Panc1 (cell line): ENCODE measurements at regions not wholly inside any gene's neighbourhood (a gene's known extent, or its start where the extent isn't known, plus 50 kb on each side); places are given as distances from the start of the nearest gene placed in this dataset.

Experiments used
- POLR2AphosphoS5 ChIP-seq: IDR thresholded peaks from 2 replicates; pipeline ENCODE4 v1.6.1; 2012; ENCODE audit warnings: mild to moderate bottlenecking, low read depth, low read length, moderate library complexity
- TCF7L2 ChIP-seq: IDR thresholded peaks from 2 replicates; pipeline ENCODE4 v1.6.1; 2011; ENCODE audit warnings: mild to moderate bottlenecking, low read depth, low read length, inconsistent platforms
- TF ChIP-seq, protein P1 (sequence below), 2 experiments: IDR thresholded peaks; 2 replicates each; pipeline ENCODE4 v1.6.1; 2011 to 2012; ENCODE audit warnings: low read depth in 2 of 2, control low read depth in 1 of 2, low read length in 1 of 2, mild to moderate bottlenecking in 1 of 2, moderate library complexity in 1 of 2; ENCODE audit not compliant: insufficient read depth in 1 of 2
- TF ChIP-seq, protein P2 (sequence below): fragments of 450-650 bp; IDR thresholded peaks from 2 replicates; pipeline ENCODE4 v1.5.1; 2017; ENCODE audit warnings: mild to moderate bottlenecking

DNA sequence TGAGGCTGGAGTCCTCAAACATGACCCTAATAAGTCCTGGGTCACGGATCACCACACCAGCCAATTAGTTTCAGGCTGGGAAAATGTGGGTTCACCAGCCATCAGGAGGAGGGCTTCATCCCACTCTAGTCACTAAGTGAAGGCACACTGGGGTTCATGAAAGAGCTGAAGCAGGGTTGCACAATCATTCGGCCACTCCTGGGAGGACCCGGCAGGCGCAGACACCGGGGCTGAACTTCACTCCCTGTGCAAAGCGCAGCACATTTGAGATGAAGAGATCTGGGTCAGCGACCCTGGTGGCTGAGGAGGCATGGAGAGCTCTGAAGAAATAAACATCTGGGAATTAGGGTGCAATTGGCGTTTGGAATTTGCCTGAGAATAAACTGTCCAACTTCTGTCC lies 684.4 kb upstream of the SALL3 start:
- TF ChIP-seq, protein P1, sequence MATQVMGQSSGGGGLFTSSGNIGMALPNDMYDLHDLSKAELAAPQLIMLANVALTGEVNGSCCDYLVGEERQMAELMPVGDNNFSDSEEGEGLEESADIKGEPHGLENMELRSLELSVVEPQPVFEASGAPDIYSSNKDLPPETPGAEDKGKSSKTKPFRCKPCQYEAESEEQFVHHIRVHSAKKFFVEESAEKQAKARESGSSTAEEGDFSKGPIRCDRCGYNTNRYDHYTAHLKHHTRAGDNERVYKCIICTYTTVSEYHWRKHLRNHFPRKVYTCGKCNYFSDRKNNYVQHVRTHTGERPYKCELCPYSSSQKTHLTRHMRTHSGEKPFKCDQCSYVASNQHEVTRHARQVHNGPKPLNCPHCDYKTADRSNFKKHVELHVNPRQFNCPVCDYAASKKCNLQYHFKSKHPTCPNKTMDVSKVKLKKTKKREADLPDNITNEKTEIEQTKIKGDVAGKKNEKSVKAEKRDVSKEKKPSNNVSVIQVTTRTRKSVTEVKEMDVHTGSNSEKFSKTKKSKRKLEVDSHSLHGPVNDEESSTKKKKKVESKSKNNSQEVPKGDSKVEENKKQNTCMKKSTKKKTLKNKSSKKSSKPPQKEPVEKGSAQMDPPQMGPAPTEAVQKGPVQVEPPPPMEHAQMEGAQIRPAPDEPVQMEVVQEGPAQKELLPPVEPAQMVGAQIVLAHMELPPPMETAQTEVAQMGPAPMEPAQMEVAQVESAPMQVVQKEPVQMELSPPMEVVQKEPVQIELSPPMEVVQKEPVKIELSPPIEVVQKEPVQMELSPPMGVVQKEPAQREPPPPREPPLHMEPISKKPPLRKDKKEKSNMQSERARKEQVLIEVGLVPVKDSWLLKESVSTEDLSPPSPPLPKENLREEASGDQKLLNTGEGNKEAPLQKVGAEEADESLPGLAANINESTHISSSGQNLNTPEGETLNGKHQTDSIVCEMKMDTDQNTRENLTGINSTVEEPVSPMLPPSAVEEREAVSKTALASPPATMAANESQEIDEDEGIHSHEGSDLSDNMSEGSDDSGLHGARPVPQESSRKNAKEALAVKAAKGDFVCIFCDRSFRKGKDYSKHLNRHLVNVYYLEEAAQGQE (IDR thresholded peaks at IDR 0.05; ENCODE audit: insufficient read depth in 1 of 2, low read depth in 2 of 2, low read length in 1 of 2) = no peak
- TF ChIP-seq, protein P2, sequence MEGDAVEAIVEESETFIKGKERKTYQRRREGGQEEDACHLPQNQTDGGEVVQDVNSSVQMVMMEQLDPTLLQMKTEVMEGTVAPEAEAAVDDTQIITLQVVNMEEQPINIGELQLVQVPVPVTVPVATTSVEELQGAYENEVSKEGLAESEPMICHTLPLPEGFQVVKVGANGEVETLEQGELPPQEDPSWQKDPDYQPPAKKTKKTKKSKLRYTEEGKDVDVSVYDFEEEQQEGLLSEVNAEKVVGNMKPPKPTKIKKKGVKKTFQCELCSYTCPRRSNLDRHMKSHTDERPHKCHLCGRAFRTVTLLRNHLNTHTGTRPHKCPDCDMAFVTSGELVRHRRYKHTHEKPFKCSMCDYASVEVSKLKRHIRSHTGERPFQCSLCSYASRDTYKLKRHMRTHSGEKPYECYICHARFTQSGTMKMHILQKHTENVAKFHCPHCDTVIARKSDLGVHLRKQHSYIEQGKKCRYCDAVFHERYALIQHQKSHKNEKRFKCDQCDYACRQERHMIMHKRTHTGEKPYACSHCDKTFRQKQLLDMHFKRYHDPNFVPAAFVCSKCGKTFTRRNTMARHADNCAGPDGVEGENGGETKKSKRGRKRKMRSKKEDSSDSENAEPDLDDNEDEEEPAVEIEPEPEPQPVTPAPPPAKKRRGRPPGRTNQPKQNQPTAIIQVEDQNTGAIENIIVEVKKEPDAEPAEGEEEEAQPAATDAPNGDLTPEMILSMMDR = no peak
- TF ChIP-seq POLR2AphosphoS5 (no peak), TCF7L2 (no peak)
